Fibroblast of skin of left biceps (primary cell): ENCODE measurements at regions not wholly inside any gene's neighbourhood (a gene's known extent, or its start where the extent isn't known, plus 50 kb on each side); places are given as distances from the start of the nearest gene placed in this dataset.

ENCODE experiments used
- DNase-seq, 2 experiments: peaks; one replicate each; pipeline ENCODE4 v3.0.0-alpha.2; 2013; ENCODE audit warnings: low read depth in 2 of 2

GRCh38 chr9:116078640-116079039, 75.0 kb upstream of the PAPPA start:
- no peak for DNase-seq

GRCh38 chr9:116080561-116080960, 73.0 kb upstream of the PAPPA start:
- DNase-seq: no peak

- no peak for DNase-seq
These were observed 72.0 kb upstream of the PAPPA start for GRCh38 chr9:116081435-116082115.

- DNase-seq: no peak
These were observed 69.8 kb upstream of the PAPPA start for GRCh38 chr9:116083837-116084236.

GRCh38 chr9:116084497-116084896, 69.1 kb upstream of the PAPPA start:
- DNase-seq: no peak

GRCh38 chr9:116087246-116087645, 66.3 kb upstream of the PAPPA start:
- DNase-seq: no peak

GRCh38 chr9:116087751-116088194, 65.8 kb upstream of the PAPPA start:
- DNase-seq: no peak

GRCh38 chr9:116088396-116088795, 65.2 kb upstream of the PAPPA start:
- no peak for DNase-seq

GRCh38 chr9:116090030-116090770, 63.4 kb upstream of the PAPPA start:
- no peak for DNase-seq

- DNase-seq: no peak
These were observed 58.7 kb upstream of the PAPPA start for GRCh38 chr9:116094846-116095245.

- DNase-seq: no peak
These were observed 58.2 kb upstream of the PAPPA start for GRCh38 chr9:116095403-116095802.

- DNase-seq: no peak
These were observed 57.5 kb upstream of the PAPPA start for GRCh38 chr9:116096046-116096445.

- DNase-seq: no peak
These were observed 56.7 kb upstream of the PAPPA start for GRCh38 chr9:116096853-116097252.

- no peak for DNase-seq
These were observed 55.1 kb upstream of the PAPPA start for GRCh38 chr9:116098476-116098875.

GRCh38 chr9:116099821-116100220, 53.8 kb upstream of the PAPPA start:
- no peak for DNase-seq

GRCh38 chr9:116100711-116101121, 52.9 kb upstream of the PAPPA start:
- DNase-seq: no peak

GRCh38 chr9:116101516-116101915, 52.1 kb upstream of the PAPPA start:
- peak in 1 of 2 experiments; percentile 50 for DNase-seq

GRCh38 chr9:116102596-116102995, 51.0 kb upstream of the PAPPA start:
- DNase-seq: no peak
